ENCODE measurements at regions not wholly inside any gene's neighbourhood (a gene's known extent, or its start where the extent isn't known, plus 50 kb on each side); places are given as distances from the start of the nearest gene placed in this dataset.
"Not testable (repeated sequence)": the region's sequence is repeated elsewhere in the genome, so short reads cannot be mapped to it uniquely, and the experiment has no call there.

DNA sequence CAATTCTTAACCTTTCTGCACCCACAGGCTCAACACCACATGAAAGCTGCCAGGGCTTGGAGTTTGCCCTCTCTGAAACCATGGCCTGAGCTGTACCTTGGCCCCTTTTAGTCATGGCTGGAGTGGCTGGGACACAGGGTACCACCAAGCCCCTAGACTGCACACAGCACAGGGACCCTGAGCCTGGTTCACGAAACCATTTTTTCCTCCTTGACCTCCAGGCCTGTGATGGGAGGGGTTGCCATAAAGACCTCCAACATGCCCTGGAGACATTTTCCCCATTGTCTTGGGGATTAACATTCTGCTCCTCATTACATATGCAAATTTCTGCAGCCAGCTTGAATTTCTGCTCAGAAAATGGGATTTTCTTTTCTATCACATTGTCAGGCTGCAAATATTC lies 113.4 kb downstream of the XPNPEP1 start:
- DNase-seq = not testable (repeated sequence)

DNA sequence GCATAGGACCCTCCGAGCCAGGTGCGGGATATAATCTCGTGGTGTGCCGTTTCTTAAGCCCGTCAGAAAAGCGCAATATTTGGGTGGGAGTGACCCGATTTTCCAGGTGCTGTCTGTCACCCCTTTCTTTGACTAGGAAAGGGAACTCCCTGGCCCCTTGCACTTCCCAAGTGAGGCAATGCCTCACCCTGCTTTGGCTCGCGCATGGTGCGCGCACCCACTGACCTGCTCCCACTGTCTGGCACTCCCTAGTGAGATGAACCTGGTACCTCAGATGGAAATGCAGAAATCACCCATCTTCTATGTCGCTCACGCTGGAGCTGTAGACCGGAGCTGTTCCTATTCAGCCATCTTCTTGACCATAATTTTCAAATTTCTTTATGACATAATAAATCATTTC lies 122.1 kb downstream of the XPNPEP1 start:
- not testable (repeated sequence) for DNase-seq

DNA sequence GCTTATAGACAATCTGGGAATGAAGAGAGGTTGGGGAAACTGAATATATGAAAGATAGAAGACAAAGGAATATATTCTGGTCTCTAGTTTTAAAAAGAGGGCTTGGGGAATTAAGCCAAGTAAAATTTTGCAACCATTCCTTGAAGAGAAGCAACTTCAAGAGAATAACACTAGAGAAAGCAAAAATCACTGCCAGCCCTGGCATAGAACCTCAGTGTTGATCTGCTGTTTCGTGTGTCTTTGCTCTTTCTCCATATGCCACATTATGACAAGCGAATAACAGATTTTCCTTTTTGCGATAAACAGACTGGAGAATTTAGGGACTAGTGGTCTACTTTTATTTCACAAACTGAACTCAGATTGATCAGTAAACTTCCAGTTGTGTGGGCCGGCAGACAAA lies 132.7 kb downstream of the XPNPEP1 start:
- DNase-seq = no peak

GRCh38 chr10:109784236-109784635 lies 139.1 kb downstream of the XPNPEP1 start:
- no peak for DNase-seq

DNA sequence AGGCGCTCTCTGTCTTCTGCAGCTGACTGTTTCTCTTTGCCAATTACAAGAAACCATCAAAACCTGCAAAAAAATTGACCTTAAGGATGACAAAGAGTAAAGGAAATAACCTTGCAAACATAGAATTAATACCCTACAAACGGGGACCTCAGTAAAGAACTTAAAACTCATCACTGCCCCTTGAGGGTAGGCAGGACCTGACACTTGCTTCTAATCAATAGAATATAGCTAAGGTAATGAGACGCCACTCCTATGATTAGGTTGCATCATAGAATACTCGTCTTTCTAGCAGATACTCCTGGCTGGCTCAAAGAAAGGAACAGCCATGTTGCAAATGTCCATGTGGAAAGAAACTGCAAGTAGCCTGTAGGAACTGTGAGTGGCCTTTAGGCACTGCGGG lies 140.0 kb downstream of the XPNPEP1 start:
- no peak for DNase-seq

DNA sequence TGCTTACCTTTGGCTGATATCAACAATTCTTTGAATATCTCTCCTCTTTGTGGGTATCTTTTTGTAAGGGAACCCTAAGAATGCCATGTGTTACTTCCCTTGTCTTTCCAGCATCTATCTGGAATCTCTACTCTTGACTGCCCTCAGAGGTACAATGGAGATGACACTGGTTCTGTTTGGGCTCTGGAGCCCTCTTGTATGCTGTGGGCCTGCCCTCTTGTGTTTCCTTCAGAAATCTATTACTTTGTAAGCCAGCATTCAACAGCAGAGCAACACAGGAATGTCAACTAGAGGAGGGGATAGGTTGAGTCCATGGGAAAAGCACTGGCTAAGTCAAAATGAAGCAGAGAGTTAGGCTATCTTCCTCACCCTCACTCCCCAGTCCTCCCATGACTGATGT lies 142.3 kb downstream of the XPNPEP1 start:
- DNase-seq = no peak

DNA sequence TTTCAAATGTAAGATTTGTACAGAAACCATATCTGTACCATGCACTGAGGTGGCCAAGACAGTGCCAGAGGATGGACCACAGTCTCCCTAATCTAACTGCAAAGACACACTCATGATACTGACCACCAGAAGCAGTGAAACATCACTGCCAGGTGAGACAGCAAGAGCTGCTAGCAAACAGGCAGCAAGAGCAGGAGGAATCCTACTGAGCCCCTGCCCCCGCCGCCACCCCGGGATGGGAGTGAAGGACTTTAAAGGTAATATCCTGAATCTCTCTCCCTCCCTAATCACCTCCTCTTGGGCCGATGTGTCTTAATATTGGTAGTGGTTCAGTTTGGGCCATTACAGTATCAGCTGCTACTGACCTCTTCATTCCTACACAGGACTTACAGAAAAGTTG lies 144.3 kb downstream of the XPNPEP1 start:
- no peak for DNase-seq

GRCh38 chr10:109774121-109774440 lies 149.2 kb downstream of the XPNPEP1 start:
- DNase-seq = no peak

DNA sequence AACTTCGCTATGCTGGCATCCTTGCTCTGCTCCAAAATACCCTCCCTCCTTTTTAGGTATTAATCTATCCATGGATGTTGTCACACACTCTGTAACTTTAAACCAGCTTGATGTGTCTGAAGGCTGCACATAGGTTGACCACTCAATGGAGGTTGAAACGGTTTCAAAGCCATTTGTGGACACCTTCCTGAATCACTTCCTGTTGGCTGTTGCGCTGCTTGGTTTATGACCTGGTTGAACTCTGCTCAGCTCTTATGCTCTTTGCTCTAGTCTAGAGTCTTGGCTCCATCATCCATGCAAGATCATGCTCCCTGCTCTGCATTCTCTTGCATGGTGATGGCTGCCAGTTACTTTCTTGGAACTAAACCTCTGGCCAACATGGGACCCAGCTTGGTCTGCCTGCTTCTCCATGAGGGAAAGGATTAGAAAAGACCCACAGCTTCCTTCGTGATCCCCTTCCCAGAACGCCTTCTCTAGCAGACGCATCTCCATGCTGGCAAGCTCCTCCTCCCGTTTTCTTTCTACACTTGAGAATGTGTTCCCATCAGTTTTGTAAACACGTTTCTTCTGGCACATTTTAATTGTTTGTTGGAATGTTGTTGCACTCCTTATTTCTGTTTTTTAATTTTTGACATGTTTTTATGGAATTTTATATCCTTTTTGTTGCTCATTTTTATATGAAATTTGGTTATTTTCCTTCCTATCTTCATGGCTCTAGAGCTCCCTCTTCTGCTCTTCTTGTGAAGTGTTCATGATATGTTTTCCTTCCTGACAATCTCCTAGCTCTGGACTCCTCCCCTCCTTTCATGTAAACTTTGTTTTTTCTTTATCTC lies 149.8 kb downstream of the XPNPEP1 start:
- peak; percentile 23 for DNase-seq

GRCh38 chr10:109770663-109771062 lies 152.6 kb downstream of the XPNPEP1 start:
- no peak for DNase-seq

DNA sequence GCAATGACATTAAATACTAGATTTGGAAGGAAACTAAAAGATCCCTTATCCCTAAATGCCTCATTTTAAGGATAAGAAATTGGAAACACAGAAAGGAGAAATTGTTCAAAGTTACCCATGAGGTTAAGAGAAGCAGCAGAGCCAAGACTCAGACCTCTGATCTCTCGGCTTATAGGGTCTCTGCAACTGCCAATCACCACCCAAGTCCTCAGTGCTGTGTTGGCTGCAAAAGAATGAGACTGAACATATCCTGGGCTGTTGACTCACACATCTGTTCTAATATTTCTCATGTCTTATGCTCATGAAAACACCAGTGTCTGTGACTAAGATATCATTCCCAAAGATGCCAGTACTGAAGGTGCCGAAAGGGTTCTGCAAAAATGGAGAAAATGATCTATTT lies 153.3 kb downstream of the XPNPEP1 start:
- no peak for DNase-seq

- DNase-seq = no peak
Observed at GRCh38 chr10:109765838-109766237, 157.5 kb downstream of the XPNPEP1 start.

- DNase-seq = no peak
Observed at GRCh38 chr10:109762555-109762954, 160.8 kb downstream of the XPNPEP1 start.

DNA sequence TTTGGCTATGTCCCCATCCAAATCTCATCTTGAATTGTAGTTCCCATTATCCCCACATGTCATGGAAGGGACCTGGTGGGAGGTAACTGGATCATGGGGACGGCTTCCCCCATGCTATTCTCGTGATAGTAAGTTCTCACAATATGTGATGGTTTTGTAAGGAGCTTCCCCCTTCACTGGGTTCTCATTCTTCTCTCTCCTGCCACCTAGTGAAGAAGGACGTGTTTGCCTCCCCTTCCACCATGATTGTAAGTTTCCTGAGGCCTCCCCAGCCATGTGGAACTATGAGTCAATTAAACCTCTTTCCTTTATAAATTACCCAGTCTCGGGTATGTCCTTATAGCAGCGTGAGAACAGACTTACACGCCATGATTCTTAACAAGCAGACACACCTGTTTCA lies 165.6 kb downstream of the XPNPEP1 start:
- DNase-seq = not testable (repeated sequence)

DNA sequence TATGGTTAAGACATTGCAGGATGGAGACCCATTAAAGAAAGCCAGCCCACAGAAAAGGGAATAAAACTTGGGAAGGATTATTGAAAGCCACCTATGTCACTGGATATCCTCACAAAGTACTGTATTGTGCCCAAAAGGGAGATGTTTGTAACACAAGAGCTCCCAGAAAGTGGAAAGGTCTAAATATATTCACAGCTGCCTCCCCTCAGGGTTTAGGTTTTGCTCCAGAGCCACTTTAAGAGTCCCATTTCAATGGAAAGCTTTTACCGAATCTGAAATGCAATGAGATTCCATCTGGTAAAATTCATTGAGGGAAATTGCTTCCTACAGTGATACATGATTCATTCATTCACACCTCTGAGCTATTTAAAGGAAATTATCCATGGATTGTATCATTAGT lies 176.4 kb downstream of the XPNPEP1 start:
- DNase-seq = no peak

DNA sequence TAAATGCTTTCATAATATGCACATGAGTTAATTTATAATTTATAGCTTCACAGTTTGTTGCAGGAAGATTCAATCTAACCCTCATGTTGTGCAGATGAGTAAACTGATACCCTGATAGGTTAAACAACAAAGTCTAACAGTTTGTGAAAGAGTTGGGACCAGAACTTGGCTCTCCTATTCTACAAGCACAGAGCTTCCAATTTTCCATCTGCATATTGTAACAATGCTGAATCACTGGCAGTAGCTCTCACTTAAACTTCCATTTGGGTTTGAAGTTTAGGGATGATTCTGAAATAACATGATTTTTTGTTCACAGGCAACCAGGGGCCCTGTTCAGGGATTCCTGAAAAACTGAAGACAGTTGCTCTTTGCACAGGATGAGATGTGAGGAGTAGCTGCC lies 179.3 kb downstream of the XPNPEP1 start:
- no peak for DNase-seq

DNA sequence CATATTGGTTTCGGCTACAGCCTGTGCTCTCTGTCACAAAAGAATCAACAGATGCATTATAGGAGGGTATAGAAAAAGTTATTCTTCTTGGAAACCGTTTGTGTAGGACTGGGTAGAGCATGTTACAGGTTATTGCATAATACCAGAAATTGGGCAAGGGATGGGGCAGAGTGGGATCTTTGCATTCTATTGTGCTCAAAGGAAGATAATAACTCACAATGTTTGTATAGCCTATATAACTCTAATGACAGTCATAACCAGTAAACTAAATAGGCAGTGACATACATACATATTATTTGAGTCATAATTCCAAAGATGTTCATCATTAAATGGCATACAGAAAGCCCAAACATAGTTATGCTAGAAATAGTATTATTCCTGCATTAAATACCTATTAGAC lies 179.7 kb downstream of the XPNPEP1 start:
- DNase-seq = no peak

GRCh38 chr10:109743146-109743545 lies 180.2 kb downstream of the XPNPEP1 start:
- DNase-seq = no peak

DNA sequence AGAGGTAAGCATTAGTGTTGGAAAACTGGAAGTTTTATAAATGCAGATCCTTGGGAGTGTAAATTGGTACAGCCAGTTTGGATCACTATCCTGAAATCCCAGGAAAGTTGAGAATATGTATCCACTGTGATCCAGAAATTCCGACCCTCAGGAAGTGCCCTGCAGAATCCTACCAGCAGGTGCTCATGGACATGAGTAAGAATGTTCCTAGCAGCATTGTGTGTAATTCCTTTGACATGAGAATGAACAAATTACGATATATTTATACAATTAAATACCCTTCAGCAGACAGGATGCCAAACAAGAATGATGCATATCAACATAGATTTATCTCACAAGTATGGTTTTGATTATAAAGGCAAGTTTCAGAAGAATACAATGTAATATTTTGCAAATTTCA lies 181.6 kb downstream of the XPNPEP1 start:
- DNase-seq = no peak

DNA sequence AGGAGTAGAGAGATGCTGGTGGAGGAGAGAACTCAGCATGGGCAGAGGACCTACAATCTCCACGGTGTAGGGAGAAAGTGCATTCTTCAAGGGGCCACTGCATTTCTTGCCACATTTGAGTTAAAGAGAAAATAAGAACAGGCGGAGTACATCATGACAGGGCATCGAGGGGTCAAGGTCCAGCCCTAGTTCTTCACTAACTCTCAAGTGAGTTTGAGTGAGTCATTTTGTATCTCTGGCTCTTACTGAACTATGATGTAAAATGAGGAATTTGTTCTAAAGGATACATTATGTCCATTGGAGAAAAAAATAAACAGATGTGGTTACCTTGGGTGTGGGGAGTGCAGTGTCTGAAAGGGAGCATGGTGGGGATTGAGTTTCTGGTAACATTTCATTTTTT lies 182.9 kb downstream of the XPNPEP1 start:
- no peak for DNase-seq

- no peak for DNase-seq
Observed at GRCh38 chr10:109737626-109738025, 185.7 kb downstream of the XPNPEP1 start.

DNA sequence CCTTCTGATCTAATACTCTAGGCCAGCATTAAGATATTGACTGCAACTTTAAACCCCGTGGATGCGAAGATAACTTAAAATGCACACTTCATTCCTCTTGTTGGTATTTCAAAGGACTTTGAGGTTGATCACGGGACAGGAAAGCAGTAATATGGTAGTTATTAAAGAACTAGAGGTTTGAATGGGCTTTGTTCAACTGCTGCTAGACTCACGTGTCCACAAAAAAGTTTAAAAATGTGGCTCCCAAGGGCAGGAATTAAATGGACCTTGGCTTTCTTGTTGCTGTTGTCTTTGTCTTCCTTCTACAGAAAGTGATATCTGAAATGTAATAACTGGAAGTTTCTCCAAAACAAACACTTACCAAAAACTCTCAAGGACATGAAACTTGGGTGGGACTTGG lies 186.3 kb downstream of the XPNPEP1 start:
- DNase-seq = no peak

DNA sequence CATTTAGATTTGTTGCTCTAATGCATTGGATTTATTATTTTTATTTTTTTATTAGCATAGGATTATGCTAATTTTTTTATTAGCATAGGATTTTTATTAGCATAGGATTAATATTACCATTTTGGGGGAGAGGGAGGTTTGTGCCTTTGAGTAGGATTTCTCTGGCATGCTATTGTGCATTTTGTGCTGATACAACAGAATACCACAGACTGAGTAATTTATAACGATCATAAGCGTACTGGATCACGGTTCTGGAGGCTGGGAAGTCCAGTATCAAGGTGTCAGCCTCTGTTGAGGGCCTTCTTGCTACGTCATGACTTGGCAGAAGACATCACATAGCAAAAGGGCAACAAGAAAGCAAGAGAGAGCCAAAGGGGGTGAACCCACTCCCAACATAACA lies 187.5 kb downstream of the XPNPEP1 start:
- no peak for DNase-seq

DNA sequence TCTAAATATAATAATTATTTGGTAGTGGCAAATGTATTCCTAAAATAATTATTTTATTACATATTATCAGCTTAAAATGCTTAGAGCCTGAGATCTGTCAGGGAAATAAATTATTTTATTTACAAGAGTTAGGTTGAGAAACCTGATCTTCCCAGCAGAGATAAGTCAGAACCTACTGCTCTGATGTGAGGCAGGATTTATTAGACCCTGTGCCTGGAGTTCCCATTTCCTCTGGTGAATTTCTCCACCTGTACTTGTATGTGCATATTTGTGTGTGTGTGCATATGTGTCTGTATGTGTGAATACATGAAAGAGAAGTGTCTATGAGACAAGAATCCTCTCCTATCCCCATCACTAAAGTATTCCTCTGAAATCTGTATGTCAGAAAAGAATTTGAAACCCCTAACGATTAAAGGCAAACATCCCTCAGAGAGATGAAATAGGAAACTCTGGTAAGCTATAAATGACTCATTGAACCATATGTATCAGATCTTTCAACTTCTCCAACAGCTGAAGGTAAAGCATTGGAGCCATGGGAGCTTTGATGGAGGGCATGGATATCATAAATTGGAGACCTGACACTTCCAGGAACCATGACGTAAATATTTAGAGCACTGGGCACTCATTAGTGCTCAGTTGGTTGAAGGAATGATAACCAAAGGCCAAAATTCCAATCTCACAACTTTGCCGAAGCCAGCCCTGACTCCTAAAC lies 190.9 kb downstream of the XPNPEP1 start:
- no peak for DNase-seq

GRCh38 chr10:109729895-109730294 lies 193.4 kb downstream of the XPNPEP1 start:
- not testable (repeated sequence) for DNase-seq

All from activated CD4-positive, alpha-beta T cell treated with anti-CD3 and anti-CD28 coated beads, Interleukin-2, Interleukin-6, amounts not matched to agents 100 ng/mL and 50 ng/mL, durations not matched to agents 16 hours and 8 hours (primary cell).